GM10248 (cell line): ENCODE measurements at regions not wholly inside any gene's neighbourhood (a gene's known extent, or its start where the extent isn't known, plus 50 kb on each side); places are given as distances from the start of the nearest gene placed in this dataset.

Source experiments
- CTCF ChIA-PET: fragments of 300-600 bp; sonication (Branson Sonifier 250); formaldehyde crosslinking; extraction: SDS; loops from one replicate; lab custom pipeline; 2021; ENCODE audit warnings: antibody characterized with exemption; lab: Yijun Ruan, JAX
- POLR2A ChIA-PET: fragments of 350-650 bp; sonication (Branson Sonifier 250); formaldehyde crosslinking; extraction: SDS; loops from one replicate; lab custom pipeline; 2020; ENCODE audit warnings: antibody characterized with exemption; lab: Yijun Ruan, JAX
- DNase-seq: peaks from one replicate; pipeline ENCODE4 v3.0.0; 2012; ENCODE audit errors: extremely low spot score
- CTCF ChIP-seq: IDR thresholded peaks from 2 replicates; pipeline ENCODE4 v1.5.1; 2012; ENCODE audit warnings: mild to moderate bottlenecking, low read depth; ENCODE audit errors: extremely low read depth, missing control alignments, control extremely low read depth

- DNase-seq: no peak
- no peak for TF ChIP-seq CTCF
- ChIA-PET POLR2A (no interaction called here), CTCF (interaction anchor here (1.2 to 2.1 kb wide), 3 partner anchors 20 to 292 kb away, joined by 3 to 8 read pairs (median 3); no protein-coding TSS in a partner anchor)
These were observed 89.8 kb downstream of the EDNRB start for GRCh38 chr13:77828799-77829198.

- TF ChIP-seq CTCF: no peak
These were observed 91.3 kb downstream of the EDNRB start for GRCh38 chr13:77827332-77827731.

GRCh38 chr13:77820431-77821149 lies 98.0 kb downstream of the EDNRB start:
- no peak for DNase-seq
- no peak for TF ChIP-seq CTCF
- ChIA-PET POLR2A (no interaction called here), CTCF (no interaction called here)

More at GRCh38 chr13:77827332-77827731, 91.3 kb downstream of the EDNRB start:
- no peak for DNase-seq
- ChIA-PET POLR2A (no interaction called here), CTCF (no interaction called here)

GRCh38 chr13:77817521-77817920 lies 101.1 kb downstream of the EDNRB start:
- POLR2A ChIA-PET: no interaction called here
- DNase-seq: no peak
- CTCF ChIA-PET: no interaction called here
- TF ChIP-seq CTCF: no peak

GRCh38 chr13:77815330-77815729 lies 103.3 kb downstream of the EDNRB start:
- TF ChIP-seq CTCF: no peak
- DNase-seq: no peak
- CTCF ChIA-PET: interaction anchor here (1.0 to 1.6 kb wide), 2 partner anchors 13 to 41 kb away, joined by 3 to 4 read pairs; no protein-coding TSS in a partner anchor
- POLR2A ChIA-PET: no interaction called here
